ENCODE measurements at regions not wholly inside any gene's neighbourhood (a gene's known extent, or its start where the extent isn't known, plus 50 kb on each side); places are given as distances from the start of the nearest gene placed in this dataset.

GRCh38 chr2:58481670-58482069, 240.5 kb upstream of the FANCL start:
- TF ChIP-seq CTCF (conservative IDR thresholded peaks at IDR 0.05) (no peak), EZH2 (IDR thresholded peaks at IDR 0.05; ENCODE audit: low read depth) (no peak)

Data from PC-9 (cell line).